Adipose tissue (tissue), 3 donors: ENCODE measurements at regions not wholly inside any gene's neighbourhood (a gene's known extent, or its start where the extent isn't known, plus 50 kb on each side); places are given as distances from the start of the nearest gene placed in this dataset.
"Not testable (repeated sequence)": the region's sequence is repeated elsewhere in the genome, so short reads cannot be mapped to it uniquely, and the experiment has no call there.

ENCODE experiments used
- H3K27ac ChIP-seq: one replicate; pipeline ENCODE4 v1.5.1; 2013; ENCODE audit warnings: low read depth, low read length
- WGBS, 3 donors: extraction: QIAGEN DNeasy Blood & Tissue Kit; methylation state at CpG; one replicate each; pipeline ENCODE4 v1.1.7; 2013; 5-methylcytosine and 5-hydroxymethylcytosine counted together
- donor health status: healthy with polysubstance abuse.
- donor health status: Bipolar disorder and iron deficiency.
- donor health status: healthy.

DNA sequence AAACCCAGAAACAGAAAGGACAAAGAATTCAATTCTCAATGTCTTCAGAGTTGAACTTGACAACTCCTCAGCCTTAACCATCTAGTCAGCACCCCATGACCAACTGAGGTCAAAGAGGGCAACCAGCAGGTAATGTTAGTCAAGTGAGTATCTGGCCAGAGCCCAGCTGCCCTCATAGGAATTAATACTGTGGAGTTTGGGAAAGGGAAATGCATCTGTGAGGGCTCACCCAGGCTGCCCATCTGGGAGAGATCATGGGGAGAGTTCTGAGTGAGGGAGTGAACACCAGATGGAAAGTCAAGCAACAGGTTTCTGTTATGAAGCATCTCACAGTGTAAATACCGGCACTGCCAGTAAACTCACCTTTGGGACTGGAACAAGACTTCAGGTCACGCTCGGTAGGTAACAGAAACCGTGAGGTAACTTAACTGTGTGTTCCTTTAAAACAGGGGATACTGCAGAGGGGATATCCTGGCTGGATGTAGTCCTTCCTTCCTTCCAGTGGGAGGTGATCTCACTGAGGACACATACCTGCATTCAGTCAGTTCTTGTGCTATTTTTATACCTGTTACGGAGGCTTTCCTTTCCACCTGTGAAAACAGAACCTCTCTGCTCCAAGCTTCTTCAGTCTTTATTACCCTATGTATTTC is 94.4 kb downstream of the DAD1 start:
- H3K27ac ChIP-seq: no peak overlapping the region
- WGBS, 3 donors: 77 to 82% (median 80%) methylated on average over 5 of the region's 5 CpGs

DNA sequence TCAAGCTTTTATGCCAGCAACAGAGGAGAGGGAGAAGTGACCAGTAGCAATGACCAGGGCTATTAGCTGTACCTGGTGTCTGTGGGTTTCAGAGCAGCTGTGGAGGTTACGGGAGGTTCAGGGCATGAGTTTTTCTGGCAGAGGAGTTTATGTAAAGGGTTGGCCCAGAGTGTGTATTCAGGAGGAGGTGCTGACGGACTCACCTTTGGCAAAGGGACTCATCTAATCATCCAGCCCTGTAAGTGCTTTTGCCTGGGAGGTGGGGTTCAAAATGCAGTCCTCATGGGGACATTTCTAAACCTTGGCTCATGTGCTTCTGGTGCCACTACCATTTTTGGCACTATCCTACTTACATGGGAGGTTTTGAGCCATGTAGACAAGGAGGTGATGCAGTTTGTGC is 95.3 kb downstream of the DAD1 start:
- H3K27ac ChIP-seq: no peak overlapping the region

DNA sequence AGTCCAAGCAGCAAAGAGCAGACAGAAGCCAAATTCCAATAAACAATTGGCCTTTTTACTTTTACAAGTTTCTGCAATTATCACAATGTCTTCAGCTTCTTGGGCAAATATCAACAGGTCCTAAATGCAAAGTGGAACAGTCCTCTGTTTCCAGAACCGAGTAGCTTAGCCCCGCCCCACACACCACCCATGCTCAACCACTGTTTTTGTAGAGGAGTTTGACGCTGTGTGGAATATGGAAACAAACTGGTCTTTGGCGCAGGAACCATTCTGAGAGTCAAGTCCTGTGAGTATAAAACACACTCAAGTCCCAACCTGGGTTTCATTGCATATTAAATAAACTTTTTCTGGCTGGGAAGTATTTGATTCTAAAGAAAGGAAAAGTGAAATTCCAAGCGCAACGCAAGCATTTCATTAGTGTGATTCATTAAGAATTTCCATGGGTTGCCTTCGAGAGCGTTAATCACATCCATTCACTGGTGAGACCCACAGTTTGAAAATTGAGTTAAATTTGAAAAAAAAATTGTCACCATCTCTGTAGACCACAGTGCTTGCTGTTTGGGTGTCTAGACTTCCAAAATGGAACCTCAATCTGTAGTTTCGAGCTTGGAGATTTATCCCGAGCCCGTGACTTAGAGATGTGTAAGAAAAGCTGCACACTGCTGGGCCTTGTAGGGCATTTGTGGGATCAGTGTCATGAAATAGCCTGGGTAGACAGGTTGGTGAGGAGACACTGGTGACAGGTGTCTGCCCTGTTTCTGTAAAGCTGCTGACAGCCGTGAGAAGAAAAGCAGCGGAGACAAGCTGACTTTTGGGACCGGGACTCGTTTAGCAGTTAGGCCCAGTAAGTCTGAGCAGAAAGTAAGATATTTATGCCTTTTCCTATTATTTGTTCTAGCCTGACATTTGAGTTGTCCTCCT is 96.1 kb downstream of the DAD1 start:
- no peak overlapping the region for H3K27ac ChIP-seq
- 81 to 87% (median 83%) methylated on average over 15 of the region's 15 CpGs for WGBS, 3 donors

More for the DNA sequence above, 95.3 kb downstream of the DAD1 start:
- 76 to 87% (median 79%) methylated on average over 2 of the region's 2 CpGs for WGBS, 3 donors

GRCh38 chr14:22491683-22492621 is 97.1 kb downstream of the DAD1 start:
- 61 to 67% (median 64%) methylated on average over 11 of the region's 11 CpGs for WGBS, 3 donors
- no peak overlapping the region for H3K27ac ChIP-seq

DNA sequence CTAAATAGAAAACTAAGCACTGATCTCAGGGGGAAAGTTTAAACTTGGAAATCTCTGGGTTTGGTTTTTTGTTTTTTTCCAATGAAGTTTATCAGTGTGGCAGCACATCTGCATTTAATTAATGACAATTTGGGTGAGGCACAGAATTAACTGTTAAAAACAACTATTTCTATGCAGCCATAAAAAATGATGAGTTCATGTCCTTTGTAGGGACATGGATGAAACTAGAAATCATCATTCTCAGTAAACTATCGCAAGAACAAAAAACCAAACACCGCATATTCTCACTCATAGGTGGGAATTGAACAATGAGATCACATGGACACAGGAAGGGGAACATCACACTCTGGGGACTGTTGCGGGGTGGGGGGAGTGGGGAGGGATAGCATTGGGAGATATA is 98.0 kb downstream of the DAD1 start:
- not testable (repeated sequence) for H3K27ac ChIP-seq
- 73 to 100% (median 95%) methylated on average over 1 to 2 of the region's 3 CpGs for WGBS, 3 donors

- no peak overlapping the region for H3K27ac ChIP-seq
Observed at GRCh38 chr14:22489957-22490950, 98.8 kb downstream of the DAD1 start.

GRCh38 chr14:22489244-22489545 is 99.8 kb downstream of the DAD1 start:
- no peak overlapping the region for H3K27ac ChIP-seq
- WGBS, 3 donors: 59 to 74% (median 67%) methylated on average over 5 of the region's 5 CpGs

More at GRCh38 chr14:22489957-22490950, 98.8 kb downstream of the DAD1 start:
- 70 to 76% (median 75%) methylated on average over 9 of the region's 9 CpGs for WGBS, 3 donors

- no peak overlapping the region for H3K27ac ChIP-seq
- WGBS, 3 donors: 53 to 91% (median 88%) methylated on average over 10 of the region's 10 CpGs
Observed at GRCh38 chr14:22488522-22489243, 100.3 kb downstream of the DAD1 start.

DNA sequence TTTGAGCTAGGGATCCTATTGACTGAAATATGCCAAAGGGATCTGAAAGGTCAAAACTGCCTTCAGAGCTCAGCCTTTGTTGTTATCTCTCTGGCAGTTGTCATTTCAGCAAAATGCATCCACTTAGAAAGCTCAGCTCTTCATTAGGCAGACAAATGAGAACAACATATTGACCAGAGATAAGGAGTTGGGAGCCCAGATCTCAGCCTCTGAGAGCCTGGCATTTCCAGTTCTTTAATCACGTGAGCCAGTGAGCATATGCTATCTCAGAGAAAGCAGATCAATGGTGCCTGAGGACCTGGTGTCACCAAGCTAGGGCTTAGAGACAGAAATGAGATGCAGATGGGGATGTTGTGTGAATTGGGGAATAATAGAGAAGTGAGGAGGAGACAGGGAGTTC is 101.1 kb downstream of the DAD1 start:
- H3K27ac ChIP-seq: no peak overlapping the region
- WGBS, 3 donors: 20 to 79% (median 74%) methylated on average over 1 of the region's 1 CpG

DNA sequence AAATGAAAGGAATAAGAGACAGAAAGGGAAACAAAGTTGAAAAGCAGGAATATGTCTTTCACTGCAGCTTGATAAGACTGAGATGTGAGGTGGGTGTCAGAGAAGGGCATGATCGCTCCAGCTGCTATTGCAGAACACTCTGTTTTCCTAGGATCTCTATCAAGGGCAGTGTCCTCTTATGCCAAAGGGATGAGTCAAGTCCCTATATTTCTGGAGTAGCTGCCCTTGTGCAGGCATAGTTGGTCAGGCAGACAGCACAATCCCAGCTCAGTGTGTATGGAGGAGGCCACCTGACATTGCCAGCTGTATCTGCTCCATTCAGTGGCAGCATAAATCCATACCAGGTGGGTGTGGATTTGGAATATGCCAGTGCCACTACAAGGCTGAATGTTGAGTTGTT is 101.6 kb downstream of the DAD1 start:
- WGBS, 3 donors: 86 to 96% (median 89%) methylated on average over 1 of the region's 1 CpG
- no peak overlapping the region for H3K27ac ChIP-seq

- H3K27ac ChIP-seq: no peak overlapping the region
- WGBS, 3 donors: 75 to 95% (median 94%) methylated on average over 5 of the region's 5 CpGs
Observed at GRCh38 chr14:22486675-22487074, 102.3 kb downstream of the DAD1 start.

- 75 to 81% (median 78%) methylated on average over 6 of the region's 6 CpGs for WGBS, 3 donors
- no peak overlapping the region for H3K27ac ChIP-seq
Observed at GRCh38 chr14:22485649-22486048, 103.4 kb downstream of the DAD1 start.

DNA sequence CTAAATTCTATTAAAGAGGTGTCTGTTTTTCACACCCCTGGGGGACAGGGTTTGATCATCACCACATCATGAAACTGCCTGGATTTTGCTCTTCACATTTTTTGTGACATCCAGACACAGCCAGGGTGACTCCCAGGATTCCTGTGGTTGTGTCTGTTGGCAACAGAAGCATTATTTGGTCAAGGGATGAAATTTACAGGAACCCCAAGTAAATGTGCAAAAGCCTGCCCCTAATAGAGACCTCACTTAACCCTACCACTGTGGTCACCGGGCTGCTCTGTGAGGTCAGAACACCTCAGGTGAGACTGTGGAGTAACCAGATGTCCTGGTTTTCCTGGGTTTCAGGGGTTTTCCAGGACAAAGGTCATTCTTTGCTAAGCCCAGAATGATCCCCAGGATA is 103.8 kb downstream of the DAD1 start:
- no peak overlapping the region for H3K27ac ChIP-seq
- WGBS, 3 donors: 13 to 83% (median 73%) methylated on average over 1 of the region's 1 CpG

DNA sequence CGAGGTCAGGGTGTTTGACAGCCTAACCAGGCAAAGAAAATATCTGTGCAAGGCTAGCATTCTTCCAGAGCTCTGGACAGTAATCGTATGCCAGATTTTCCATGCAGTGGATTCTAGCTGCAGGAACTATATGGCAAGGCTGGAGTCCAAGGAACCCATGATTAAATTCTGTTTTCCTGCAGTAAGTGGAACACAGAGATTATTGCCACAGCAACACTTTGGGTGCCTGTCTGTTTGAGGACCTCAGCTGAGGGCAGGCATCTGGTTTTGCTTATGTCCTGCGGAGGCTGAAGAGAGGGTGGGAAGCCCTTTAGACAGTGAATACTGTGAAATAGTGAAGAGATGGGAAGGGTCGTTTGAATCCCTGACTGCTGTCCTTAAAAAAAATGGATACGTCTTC is 104.4 kb downstream of the DAD1 start:
- 60 to 64% (median 61%) methylated on average over 5 of the region's 5 CpGs for WGBS, 3 donors
- H3K27ac ChIP-seq: no peak overlapping the region

DNA sequence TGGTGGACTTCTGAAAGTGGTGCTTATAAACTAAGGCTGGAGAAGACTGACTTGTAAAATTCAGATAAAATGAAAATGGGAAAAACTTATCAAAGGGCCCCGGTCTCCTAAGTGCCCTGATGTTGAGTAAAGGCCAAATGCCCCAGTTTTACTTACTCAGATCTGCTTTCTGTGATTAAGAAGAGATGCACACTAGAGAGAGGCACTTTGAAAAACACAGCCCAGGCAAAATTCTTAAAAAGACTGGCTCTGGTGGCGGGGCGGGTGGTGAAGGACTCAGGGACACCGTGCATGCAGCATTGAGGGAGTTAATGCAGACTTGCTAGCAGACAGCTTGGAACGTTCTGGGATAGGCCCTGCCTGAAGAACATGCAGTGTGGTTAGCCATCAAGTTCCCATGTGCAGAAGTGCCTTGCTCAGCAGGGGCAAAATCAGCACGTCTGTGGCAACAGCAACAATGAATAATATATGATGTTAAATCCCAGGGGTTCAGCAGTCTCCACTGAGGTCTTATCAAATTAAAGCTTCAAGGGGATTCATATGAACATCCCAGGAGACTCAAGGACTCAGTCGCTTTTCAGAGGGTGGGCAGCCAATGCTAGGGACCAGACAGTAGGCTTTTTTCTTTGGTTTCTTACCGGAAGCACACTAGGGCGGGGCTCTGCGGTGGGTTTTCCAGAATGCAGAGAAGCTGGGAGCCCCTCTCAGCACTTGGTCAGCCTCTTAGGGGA is 105.0 kb downstream of the DAD1 start:
- WGBS, 3 donors: 70 to 78% (median 77%) methylated on average over 10 of the region's 10 CpGs
- H3K27ac ChIP-seq: no peak overlapping the region

- WGBS, 3 donors: 68 to 70% (median 69%) methylated on average over 6 of the region's 6 CpGs
- no peak overlapping the region for H3K27ac ChIP-seq
Observed at GRCh38 chr14:22482782-22483553, 106.1 kb downstream of the DAD1 start.
